Tibial nerve (tissue), 4 donors: ENCODE measurements at regions not wholly inside any gene's neighbourhood (a gene's known extent, or its start where the extent isn't known, plus 50 kb on each side); places are given as distances from the start of the nearest gene placed in this dataset.

Experiments used
- CTCF ChIP-seq, 5 experiments: fragments of 200-600 bp in 3 of 5; fragments of 450-650 bp in 2 of 5; sonication (generic) in 3 of 5; IDR thresholded peaks; one replicate each; pipeline ENCODE4 v1.5.1; 2016 to 2019; ENCODE audit warnings: antibody characterized with exemption in 5 of 5, mild to moderate bottlenecking in 3 of 5, moderate library complexity in 2 of 5
- EP300 ChIP-seq, 2 donors: sonication (generic); formaldehyde crosslinking; IDR thresholded peaks; one replicate each; pipeline ENCODE4 v1.6.1; 2017; ENCODE audit warnings: antibody characterized with exemption in 2 of 2, mild to moderate bottlenecking in 1 of 2
- POLR2A ChIP-seq, 2 donors: fragments of 450-650 bp; IDR thresholded peaks; one replicate each; pipeline ENCODE4 v1.6.1; 2017; ENCODE audit warnings: antibody characterized with exemption in 2 of 2, mild to moderate bottlenecking in 2 of 2, moderate library complexity in 2 of 2

GRCh38 chr5:116388564-116389258, 185.9 kb downstream of the SEMA6A start:
- TF ChIP-seq POLR2A (IDR thresholded peaks at IDR 0.05) (no peak), CTCF (IDR thresholded peaks at IDR 0.05) (no peak), EP300 (IDR thresholded peaks at IDR 0.05) (no peak)
